WI38 (cell line): ENCODE measurements at regions not wholly inside any gene's neighbourhood (a gene's known extent, or its start where the extent isn't known, plus 50 kb on each side); places are given as distances from the start of the nearest gene placed in this dataset.

Experiments
- H3K4me3 ChIP-seq: 2 replicates; pipeline ENCODE4 v1.5.1; 2011; ENCODE audit warnings: low read depth, mild to moderate bottlenecking, control low read depth, low read length
- CTCF ChIP-seq: IDR thresholded peaks from 2 replicates; pipeline ENCODE4 v1.5.1; 2012; ENCODE audit warnings: low read depth, mild to moderate bottlenecking, control low read depth, low read length

- H3K4me3 ChIP-seq: no peak overlapping the region
- no peak for TF ChIP-seq CTCF
These were observed 340.0 kb downstream of the NPHP4 start for GRCh38 chr1:5651964-5652821.

- TF ChIP-seq CTCF: no peak
- H3K4me3 ChIP-seq: no peak overlapping the region
These were observed 340.8 kb downstream of the NPHP4 start for GRCh38 chr1:5651473-5651872.

DNA sequence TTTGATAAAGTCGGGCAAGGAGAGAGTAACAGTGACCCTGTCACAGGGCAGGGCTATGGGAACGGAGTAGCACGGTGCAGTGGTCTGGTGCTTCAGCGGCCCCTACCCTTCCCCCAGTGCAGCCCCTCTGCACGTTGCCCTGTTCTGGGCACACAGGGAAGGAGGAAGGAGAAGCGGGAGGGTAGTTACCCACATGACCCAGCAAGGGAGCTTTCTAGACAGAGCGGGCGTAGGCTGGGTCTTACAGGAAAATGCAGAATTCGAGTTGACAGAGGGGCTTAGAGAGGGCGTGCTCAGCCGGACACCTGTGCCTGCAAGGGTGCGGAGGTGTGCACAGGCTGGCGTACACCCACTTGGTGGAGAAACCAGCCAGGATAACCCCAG is 341.2 kb downstream of the NPHP4 start:
- TF ChIP-seq CTCF: no peak

DNA sequence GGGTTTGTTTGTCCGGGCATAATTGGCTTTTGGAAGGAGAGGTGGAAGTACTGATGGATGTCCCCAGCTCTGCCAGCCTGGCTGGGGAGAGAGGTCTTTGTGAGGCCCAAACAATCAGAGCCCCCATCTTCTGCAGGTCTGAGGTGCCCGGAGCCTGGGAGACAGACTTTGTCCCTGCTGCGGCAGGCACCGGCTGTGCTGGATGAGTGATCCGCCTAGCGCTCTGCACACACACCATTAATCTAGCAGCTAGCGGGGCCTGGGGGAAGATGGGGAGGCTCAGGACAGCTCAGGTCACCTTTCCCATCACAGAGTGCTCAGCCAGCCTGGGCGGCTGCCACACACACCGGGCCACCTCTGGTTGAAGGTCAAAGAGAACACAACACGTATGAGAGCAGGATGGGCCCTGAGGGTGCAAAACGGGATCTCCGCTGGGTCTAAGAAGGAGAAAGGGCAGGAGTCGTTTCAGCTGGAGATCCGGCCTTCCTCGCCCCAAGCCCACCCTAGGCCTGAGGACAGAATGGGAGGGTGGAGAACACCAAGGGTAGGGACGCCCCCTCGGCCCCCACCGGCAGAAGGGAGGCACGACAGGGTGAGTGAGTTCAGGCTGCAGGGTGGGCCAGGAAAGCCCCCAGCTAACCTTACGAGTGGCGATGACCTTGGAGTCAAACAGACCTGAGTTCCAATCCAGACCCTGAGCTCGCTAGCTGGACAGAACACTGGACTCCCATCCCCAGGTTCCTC is 341.8 kb downstream of the NPHP4 start:
- no peak overlapping the region for H3K4me3 ChIP-seq
- TF ChIP-seq CTCF: no peak

More for the DNA sequence above, 341.2 kb downstream of the NPHP4 start:
- no peak overlapping the region for H3K4me3 ChIP-seq

DNA sequence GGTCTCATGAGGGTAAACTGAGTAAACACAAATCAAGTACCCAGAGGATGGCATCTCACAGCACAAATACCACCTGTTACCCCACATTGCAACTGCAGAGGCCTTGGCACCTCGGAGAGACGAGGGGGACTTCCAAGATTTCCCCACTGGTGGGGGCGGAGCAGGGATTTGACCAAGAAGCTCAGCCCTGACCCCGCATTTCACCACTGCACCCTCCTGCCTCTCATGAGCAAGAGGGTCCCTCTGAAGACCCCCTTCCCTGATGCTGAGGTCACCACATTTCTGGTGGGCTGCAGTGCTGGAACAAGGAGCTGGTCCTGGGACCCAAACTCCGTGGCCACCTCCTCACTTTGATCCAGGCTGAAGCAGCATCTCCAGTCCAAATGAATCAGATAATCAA is 342.4 kb downstream of the NPHP4 start:
- no peak for TF ChIP-seq CTCF
- H3K4me3 ChIP-seq: no peak overlapping the region

DNA sequence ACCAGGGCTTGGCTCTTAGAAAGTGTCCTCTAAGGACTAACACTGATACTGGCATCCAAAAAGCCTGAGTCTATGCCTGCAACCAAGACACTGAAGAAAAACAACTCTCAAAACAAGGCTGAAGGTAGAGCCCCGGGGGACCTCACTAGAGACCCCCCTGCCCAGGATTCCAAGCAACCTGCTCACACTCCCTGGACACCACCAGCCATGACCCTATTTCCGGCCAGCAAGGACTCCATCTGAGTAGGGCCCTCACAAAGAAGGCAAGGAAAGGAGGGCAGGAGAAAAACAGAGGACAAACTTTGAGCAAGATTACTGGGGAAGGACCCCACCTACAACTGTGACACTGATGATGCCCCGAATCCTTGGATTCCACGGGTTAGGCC is 343.1 kb downstream of the NPHP4 start:
- TF ChIP-seq CTCF: no peak
- no peak overlapping the region for H3K4me3 ChIP-seq
